ENCODE measurements at regions not wholly inside any gene's neighbourhood (a gene's known extent, or its start where the extent isn't known, plus 50 kb on each side); places are given as distances from the start of the nearest gene placed in this dataset.

DNA sequence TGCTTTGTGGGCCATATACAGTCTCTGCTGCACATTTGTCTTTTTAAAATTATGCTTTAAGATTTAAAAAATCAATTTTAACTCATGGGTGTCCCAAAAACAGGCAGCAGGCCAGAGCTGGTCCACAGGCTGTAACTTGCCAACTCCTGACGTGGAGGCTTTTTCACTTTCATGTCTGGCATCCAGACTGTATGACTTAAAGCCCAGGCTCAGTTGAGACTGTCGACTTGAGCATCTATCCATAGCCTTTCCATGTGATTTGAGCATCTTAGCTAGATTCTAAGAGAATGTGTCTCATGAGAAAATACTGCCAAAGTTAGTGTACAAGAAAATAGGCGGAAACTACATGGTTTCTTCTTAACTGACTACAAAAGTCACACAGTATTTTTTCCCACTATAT, 559.0 kb upstream of the TUSC1 start:
- DNase-seq = no peak
- H3K4me1 ChIP-seq = no peaks in the 10 kb centered on the region
- H3K36me3 ChIP-seq (ENCODE audit: insufficient read depth in 1 of 2, low read depth in 1 of 2) = no peaks in the 10 kb centered on the region
- no peaks in the 10 kb centered on the region for H3K9me3 ChIP-seq
- H3K27me3 ChIP-seq (ENCODE audit: insufficient read depth in 3 of 3, low read length in 2 of 3) = no peaks in the 10 kb centered on the region
- no peak for ATAC-seq
- TF ChIP-seq, protein P1, sequence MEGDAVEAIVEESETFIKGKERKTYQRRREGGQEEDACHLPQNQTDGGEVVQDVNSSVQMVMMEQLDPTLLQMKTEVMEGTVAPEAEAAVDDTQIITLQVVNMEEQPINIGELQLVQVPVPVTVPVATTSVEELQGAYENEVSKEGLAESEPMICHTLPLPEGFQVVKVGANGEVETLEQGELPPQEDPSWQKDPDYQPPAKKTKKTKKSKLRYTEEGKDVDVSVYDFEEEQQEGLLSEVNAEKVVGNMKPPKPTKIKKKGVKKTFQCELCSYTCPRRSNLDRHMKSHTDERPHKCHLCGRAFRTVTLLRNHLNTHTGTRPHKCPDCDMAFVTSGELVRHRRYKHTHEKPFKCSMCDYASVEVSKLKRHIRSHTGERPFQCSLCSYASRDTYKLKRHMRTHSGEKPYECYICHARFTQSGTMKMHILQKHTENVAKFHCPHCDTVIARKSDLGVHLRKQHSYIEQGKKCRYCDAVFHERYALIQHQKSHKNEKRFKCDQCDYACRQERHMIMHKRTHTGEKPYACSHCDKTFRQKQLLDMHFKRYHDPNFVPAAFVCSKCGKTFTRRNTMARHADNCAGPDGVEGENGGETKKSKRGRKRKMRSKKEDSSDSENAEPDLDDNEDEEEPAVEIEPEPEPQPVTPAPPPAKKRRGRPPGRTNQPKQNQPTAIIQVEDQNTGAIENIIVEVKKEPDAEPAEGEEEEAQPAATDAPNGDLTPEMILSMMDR (IDR thresholded peaks at IDR 0.05) = no peak
- no peak overlapping the region for H3K27ac ChIP-seq
- H3K4me3 ChIP-seq = no peak overlapping the region
- intact Hi-C loops (cut with DNase I) = no loop called here
- 45 to 46% (median 45%) methylated on average over 3 of the region's 3 CpGs for WGBS, 3 donors

DNA sequence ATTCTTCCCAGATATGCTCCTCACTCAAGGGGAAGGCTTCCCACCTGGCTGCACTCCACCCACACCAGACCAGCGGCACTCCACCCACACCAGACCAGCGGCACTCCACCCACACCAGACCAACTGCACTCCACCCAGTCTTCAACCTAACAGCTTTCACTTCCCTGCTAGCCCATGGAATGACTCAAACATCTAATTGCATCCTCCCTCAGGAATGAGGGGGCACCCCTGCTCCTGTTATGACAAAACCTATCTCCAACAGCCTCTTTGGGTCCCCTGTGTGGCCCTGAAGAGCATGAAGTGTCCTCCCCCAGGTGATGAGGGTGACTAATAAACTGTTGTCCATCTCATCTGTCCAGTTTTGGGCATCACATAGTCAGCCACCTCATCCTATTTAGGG, 556.6 kb upstream of the TUSC1 start:
- Histone ChIP-seq H3K4me3 (no peak overlapping the region), H3K36me3 (ENCODE audit: insufficient read depth in 1 of 2, low read depth in 1 of 2) (no peaks in the 10 kb centered on the region), H3K27me3 (ENCODE audit: insufficient read depth in 3 of 3, low read length in 2 of 3) (no peaks in the 10 kb centered on the region), H3K27ac (no peak overlapping the region), H3K9me3 (no peaks in the 10 kb centered on the region), H3K4me1 (no peaks in the 10 kb centered on the region)
- TF ChIP-seq, protein P1 (IDR thresholded peaks at IDR 0.05) = no peak
- intact Hi-C loops (cut with DNase I) = no loop called here
- DNase-seq (peak in 1 of 2 donors; percentile 12), ATAC-seq (no peak)
- WGBS, 3 donors = 64 to 76% (median 67%) methylated on average over 2 of the region's 2 CpGs

DNA sequence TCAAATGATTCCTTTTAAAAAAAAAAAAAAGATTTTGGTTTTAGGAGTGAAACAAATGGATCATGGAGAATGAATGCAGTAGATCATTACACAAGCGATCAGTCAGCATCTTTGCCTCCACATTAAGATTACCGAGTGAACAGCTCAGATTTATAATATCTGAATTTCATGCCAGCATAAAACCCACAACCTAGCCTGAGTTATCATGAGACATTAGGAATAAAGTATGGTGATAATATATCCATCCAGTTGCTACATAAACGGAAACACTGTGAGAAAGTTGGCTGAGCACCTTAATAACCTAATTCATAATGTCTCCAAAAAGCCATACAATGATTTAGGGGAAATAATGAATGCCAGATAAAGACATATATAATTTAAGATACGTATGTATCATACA, 553.1 kb upstream of the TUSC1 start:
- intact Hi-C loops (cut with DNase I) = no loop called here
- Histone ChIP-seq H3K4me3 (no peak overlapping the region), H3K36me3 (ENCODE audit: insufficient read depth in 1 of 2, low read depth in 1 of 2) (no peaks in the 10 kb centered on the region), H3K27ac (no peak overlapping the region), H3K4me1 (no peaks in the 10 kb centered on the region), H3K27me3 (ENCODE audit: insufficient read depth in 3 of 3, low read length in 2 of 3) (no peaks in the 10 kb centered on the region), H3K9me3 (no peaks in the 10 kb centered on the region)
- WGBS, 3 donors = 69 to 74% (median 72%) methylated on average over 4 of the region's 4 CpGs
- DNase-seq (no peak), ATAC-seq (no peak)
- TF ChIP-seq, protein P1 (IDR thresholded peaks at IDR 0.05) = no peak

DNA sequence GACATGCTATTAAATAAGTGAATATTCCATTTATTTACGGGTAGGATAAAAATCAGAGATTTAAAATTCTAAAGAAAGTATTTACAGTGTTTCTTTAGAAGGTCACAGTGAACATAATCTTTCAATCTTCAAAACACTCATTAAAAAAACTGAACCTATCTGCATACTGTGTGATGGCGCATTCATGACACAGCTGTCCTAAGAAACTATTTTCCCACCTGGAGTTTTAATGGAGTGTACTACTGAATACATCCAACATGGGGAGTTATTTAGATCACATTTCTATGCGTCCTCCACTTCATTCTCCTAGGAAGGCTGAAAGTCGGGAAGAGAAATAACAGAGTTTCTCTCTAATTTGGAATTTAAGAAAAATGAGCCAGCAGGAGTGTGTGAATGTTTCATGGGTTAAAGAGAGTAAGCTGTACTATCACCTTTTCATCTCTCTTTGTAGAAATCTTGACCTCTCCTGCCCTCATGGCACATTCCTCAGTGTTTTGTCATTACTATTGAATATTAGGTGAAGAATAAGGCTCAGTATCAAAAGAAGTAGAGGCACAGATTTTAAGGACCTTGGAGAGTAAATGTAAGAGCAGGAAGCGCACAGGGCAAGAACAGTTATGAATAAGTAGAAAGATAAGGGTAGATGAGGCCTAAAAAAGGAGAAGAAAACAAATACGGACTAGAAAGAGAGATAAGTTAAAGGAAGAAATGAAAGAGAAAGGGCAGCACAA, 551.2 kb upstream of the TUSC1 start:
- intact Hi-C loops (cut with DNase I) = no loop called here
- Histone ChIP-seq H3K27ac (no peak overlapping the region), H3K36me3 (ENCODE audit: insufficient read depth in 1 of 2, low read depth in 1 of 2) (no peaks in the 10 kb centered on the region), H3K4me3 (no peak overlapping the region), H3K4me1 (no peaks in the 10 kb centered on the region), H3K9me3 (no peaks in the 10 kb centered on the region), H3K27me3 (ENCODE audit: insufficient read depth in 3 of 3, low read length in 2 of 3) (no peaks in the 10 kb centered on the region)
- DNase-seq = no peak
- 81 to 88% (median 86%) methylated on average over 6 of the region's 6 CpGs for WGBS, 3 donors
- TF ChIP-seq, protein P1 (IDR thresholded peaks at IDR 0.05) = no peak
- no peak for ATAC-seq

DNA sequence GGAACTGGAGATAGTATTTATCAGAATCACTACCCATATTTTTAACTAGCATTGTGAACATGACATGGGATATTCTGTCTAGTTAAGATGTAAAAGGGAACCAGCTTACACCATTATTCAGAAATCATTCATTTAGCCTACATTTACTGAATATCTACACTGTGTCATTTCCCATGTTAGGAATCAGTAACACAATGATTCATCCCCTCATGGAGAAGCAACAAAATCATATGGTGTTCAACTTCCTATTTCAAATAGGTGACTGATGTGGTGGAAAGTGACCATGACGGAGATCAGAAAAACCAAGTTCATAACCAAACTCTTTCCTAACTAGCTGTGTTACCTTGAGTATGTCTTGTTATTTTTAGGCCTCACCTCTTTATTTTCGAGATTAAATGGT, 550.0 kb upstream of the TUSC1 start:
- TF ChIP-seq, protein P1 (IDR thresholded peaks at IDR 0.05) = no peak
- intact Hi-C loops (cut with DNase I) = no loop called here
- Histone ChIP-seq H3K9me3 (no peaks in the 10 kb centered on the region), H3K36me3 (ENCODE audit: insufficient read depth in 1 of 2, low read depth in 1 of 2) (no peaks in the 10 kb centered on the region), H3K4me1 (no peaks in the 10 kb centered on the region), H3K4me3 (no peak overlapping the region), H3K27ac (no peak overlapping the region), H3K27me3 (ENCODE audit: insufficient read depth in 3 of 3, low read length in 2 of 3) (no peaks in the 10 kb centered on the region)
- no peak for DNase-seq
- ATAC-seq = no peak
- WGBS, 3 donors = 58 to 66% (median 65%) methylated on average over 2 of the region's 2 CpGs

All from psoas muscle (tissue), 7 donors.